ENCODE measurements at regions not wholly inside any gene's neighbourhood (a gene's known extent, or its start where the extent isn't known, plus 50 kb on each side); places are given as distances from the start of the nearest gene placed in this dataset.
"Not testable (repeated sequence)": the region's sequence is repeated elsewhere in the genome, so short reads cannot be mapped to it uniquely, and the experiment has no call there.

- DNase-seq = not testable (repeated sequence)
Observed at GRCh38 chr15:31705076-31705678, 325.1 kb upstream of the CHRNA7 start.

- not testable (repeated sequence) for DNase-seq
Observed at GRCh38 chr15:31707944-31708702, 322.2 kb upstream of the CHRNA7 start.

- DNase-seq = not testable (repeated sequence)
Observed at GRCh38 chr15:31708703-31709327, 321.5 kb upstream of the CHRNA7 start.

GRCh38 chr15:31709479-31709878, 320.8 kb upstream of the CHRNA7 start:
- DNase-seq = not testable (repeated sequence)

GRCh38 chr15:31710806-31711205, 319.5 kb upstream of the CHRNA7 start:
- DNase-seq = not testable (repeated sequence)

GRCh38 chr15:31715208-31715607, 315.1 kb upstream of the CHRNA7 start:
- not testable (repeated sequence) for DNase-seq

- not testable (repeated sequence) for DNase-seq
Observed at GRCh38 chr15:31718625-31719024, 311.7 kb upstream of the CHRNA7 start.

- not testable (repeated sequence) for DNase-seq
Observed at GRCh38 chr15:31719396-31720022, 310.8 kb upstream of the CHRNA7 start.

- DNase-seq = not testable (repeated sequence)
Observed at GRCh38 chr15:31723019-31723418, 307.3 kb upstream of the CHRNA7 start.

GRCh38 chr15:31724903-31725302, 305.4 kb upstream of the CHRNA7 start:
- not testable (repeated sequence) for DNase-seq

- DNase-seq = not testable (repeated sequence)
Observed at GRCh38 chr15:31725619-31726018, 304.7 kb upstream of the CHRNA7 start.

GRCh38 chr15:31727612-31728011, 302.7 kb upstream of the CHRNA7 start:
- DNase-seq = no peak

GRCh38 chr15:31732726-31733125, 297.6 kb upstream of the CHRNA7 start:
- no peak for DNase-seq

- no peak for DNase-seq
Observed at GRCh38 chr15:31733424-31733823, 296.9 kb upstream of the CHRNA7 start.

GRCh38 chr15:31740203-31740602, 290.1 kb upstream of the CHRNA7 start:
- no peak for DNase-seq

- no peak for DNase-seq
Observed at GRCh38 chr15:31745841-31746240, 284.5 kb upstream of the CHRNA7 start.

GRCh38 chr15:31752065-31752762, 278.1 kb upstream of the CHRNA7 start:
- DNase-seq = no peak

GRCh38 chr15:31752905-31753304, 277.4 kb upstream of the CHRNA7 start:
- no peak for DNase-seq

- DNase-seq = no peak
Observed at GRCh38 chr15:31758126-31758525, 272.2 kb upstream of the CHRNA7 start.

GRCh38 chr15:31768055-31768454, 262.3 kb upstream of the CHRNA7 start:
- no peak for DNase-seq

- DNase-seq = no peak
Observed at GRCh38 chr15:31774045-31774444, 256.3 kb upstream of the CHRNA7 start.

GRCh38 chr15:31776039-31776438, 254.3 kb upstream of the CHRNA7 start:
- DNase-seq = no peak

GRCh38 chr15:31781261-31781660, 249.1 kb upstream of the CHRNA7 start:
- no peak for DNase-seq
